ENCODE measurements at regions not wholly inside any gene's neighbourhood (a gene's known extent, or its start where the extent isn't known, plus 50 kb on each side); places are given as distances from the start of the nearest gene placed in this dataset.
"Not testable (repeated sequence)": the region's sequence is repeated elsewhere in the genome, so short reads cannot be mapped to it uniquely, and the experiment has no call there.

DNA sequence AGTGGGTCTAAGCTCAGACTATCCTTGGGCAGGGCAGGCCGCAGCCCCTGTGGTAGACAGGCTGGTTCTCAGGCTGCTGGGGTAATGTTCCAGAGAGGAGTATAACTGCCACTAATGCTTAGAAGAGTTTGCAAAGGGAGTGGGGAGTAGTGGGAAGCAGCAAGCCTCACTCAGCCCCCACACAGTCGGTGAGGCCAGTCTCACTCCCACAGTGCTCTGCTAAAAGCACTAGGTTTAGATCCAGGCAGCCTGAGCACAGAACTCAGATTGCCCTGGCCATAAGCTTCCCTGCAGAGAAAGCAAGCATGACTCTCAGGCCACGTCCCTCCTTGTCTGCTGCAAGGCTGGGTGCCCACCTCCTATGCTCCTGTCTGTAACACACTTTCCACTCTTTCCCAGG is 69.4 kb upstream of the HCN1 start:
- H3K9me3 ChIP-seq (ENCODE audit: low read depth) = no peaks in the 10 kb centered on the region
- H3K36me3 ChIP-seq (replicated peaks; ENCODE audit: insufficient read depth, low read depth) = no peaks in the 10 kb centered on the region
- no peaks in the 10 kb centered on the region for H3K27me3 ChIP-seq
- H3K4me2 ChIP-seq = no peak overlapping the region
- no peaks in the 10 kb centered on the region for H3K9me2 ChIP-seq (replicated peaks; ENCODE audit: insufficient read depth)
- H3K27ac ChIP-seq = no peak overlapping the region
- TF ChIP-seq EZH2phosphoT487 (IDR thresholded peaks at IDR 0.05; ENCODE audit: low read depth, severe bottlenecking, unreplicated experiment) (no peak), EZH2 (IDR thresholded peaks at IDR 0.05; ENCODE audit: borderline replicate concordance) (no peak)
- TF ChIP-seq, protein P1, sequence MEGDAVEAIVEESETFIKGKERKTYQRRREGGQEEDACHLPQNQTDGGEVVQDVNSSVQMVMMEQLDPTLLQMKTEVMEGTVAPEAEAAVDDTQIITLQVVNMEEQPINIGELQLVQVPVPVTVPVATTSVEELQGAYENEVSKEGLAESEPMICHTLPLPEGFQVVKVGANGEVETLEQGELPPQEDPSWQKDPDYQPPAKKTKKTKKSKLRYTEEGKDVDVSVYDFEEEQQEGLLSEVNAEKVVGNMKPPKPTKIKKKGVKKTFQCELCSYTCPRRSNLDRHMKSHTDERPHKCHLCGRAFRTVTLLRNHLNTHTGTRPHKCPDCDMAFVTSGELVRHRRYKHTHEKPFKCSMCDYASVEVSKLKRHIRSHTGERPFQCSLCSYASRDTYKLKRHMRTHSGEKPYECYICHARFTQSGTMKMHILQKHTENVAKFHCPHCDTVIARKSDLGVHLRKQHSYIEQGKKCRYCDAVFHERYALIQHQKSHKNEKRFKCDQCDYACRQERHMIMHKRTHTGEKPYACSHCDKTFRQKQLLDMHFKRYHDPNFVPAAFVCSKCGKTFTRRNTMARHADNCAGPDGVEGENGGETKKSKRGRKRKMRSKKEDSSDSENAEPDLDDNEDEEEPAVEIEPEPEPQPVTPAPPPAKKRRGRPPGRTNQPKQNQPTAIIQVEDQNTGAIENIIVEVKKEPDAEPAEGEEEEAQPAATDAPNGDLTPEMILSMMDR (IDR thresholded peaks at IDR 0.05; ENCODE audit: poor library complexity) = no peak
- 78% methylated on average over 3 of the region's 3 CpGs for WGBS (ENCODE audit: low lambda C conversion rate, missing lambda C conversion rate)
- no peak overlapping the region for H2AFZ ChIP-seq
- no peaks in the 10 kb centered on the region for H4K20me1 ChIP-seq (ENCODE audit: insufficient read depth, poor library complexity, severe bottlenecking)
- no peaks in the 10 kb centered on the region for H3K4me1 ChIP-seq (ENCODE audit: insufficient read depth)
- no peak overlapping the region for H3K4me3 ChIP-seq
- DNase-seq (ENCODE audit: low spot score) = no peak
- no peaks in the 10 kb centered on the region for H3K79me2 ChIP-seq

DNA sequence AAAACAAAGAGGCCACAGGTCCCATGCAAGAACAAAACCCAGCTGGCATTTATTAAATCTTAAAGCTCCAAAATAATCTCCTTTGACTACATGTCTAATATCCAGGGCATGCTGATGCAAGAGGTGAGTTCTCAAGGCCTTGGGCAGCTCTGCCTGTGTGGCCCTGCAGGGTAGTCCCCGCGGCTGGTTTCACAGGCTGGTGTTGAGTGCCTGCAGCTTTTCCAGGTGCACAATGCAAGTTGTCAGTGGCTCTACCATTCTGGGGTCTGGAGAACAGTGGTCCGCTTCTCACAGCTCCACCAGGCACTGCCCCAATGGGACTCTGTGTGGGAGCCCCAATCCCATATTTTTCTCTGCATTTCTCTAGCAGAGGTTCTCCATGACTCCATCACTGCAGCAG is 54.4 kb upstream of the HCN1 start:
- Histone ChIP-seq H4K20me1 (ENCODE audit: insufficient read depth, poor library complexity, severe bottlenecking) (no peaks in the 10 kb centered on the region), H3K9me3 (ENCODE audit: low read depth) (no peaks in the 10 kb centered on the region), H3K4me2 (no peak overlapping the region), H3K4me3 (no peak overlapping the region), H3K9me2 (replicated peaks; ENCODE audit: insufficient read depth) (no peaks in the 10 kb centered on the region), H2AFZ (no peak overlapping the region), H3K27ac (no peak overlapping the region), H3K27me3 (no peaks in the 10 kb centered on the region), H3K4me1 (ENCODE audit: insufficient read depth) (no peaks in the 10 kb centered on the region), H3K79me2 (no peaks in the 10 kb centered on the region), H3K36me3 (replicated peaks; ENCODE audit: insufficient read depth, low read depth) (no peaks in the 10 kb centered on the region)
- no peak for TF ChIP-seq EZH2 (IDR thresholded peaks at IDR 0.05; ENCODE audit: borderline replicate concordance)
- TF ChIP-seq, protein P1 (IDR thresholded peaks at IDR 0.05; ENCODE audit: poor library complexity) = no peak
- no peak for TF ChIP-seq EZH2phosphoT487 (IDR thresholded peaks at IDR 0.05; ENCODE audit: low read depth, severe bottlenecking, unreplicated experiment)
- 97% methylated on average over 3 of the region's 3 CpGs for WGBS (ENCODE audit: low lambda C conversion rate, missing lambda C conversion rate)
- DNase-seq (ENCODE audit: low spot score) = no peak

DNA sequence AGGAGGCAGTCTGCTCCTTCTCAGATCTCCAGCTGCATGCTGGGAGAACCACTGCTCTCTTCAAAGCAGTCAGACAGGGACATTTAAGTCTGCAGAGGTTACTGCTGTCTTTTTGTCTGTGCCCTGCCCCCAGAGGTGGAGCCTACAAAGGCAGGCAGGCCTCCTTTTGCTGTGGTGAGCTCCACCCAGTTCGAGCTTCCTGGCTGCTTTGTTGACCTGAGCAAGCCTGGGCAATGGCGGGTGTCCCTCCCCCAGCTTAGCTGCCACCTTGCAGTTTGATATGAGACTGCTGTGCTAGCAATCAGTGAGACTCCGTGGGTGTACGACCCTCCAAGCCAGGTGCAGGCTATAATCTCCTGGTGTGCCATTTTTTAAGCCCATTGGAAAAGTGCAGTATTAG is 52.3 kb upstream of the HCN1 start:
- not testable (repeated sequence) for H3K4me1 ChIP-seq (ENCODE audit: insufficient read depth); H3K9me2 ChIP-seq (replicated peaks; ENCODE audit: insufficient read depth); DNase-seq (ENCODE audit: low spot score); H3K36me3 ChIP-seq (replicated peaks; ENCODE audit: insufficient read depth, low read depth); H4K20me1 ChIP-seq (ENCODE audit: insufficient read depth, poor library complexity, severe bottlenecking); H3K4me3 ChIP-seq; H3K27ac ChIP-seq; H3K9me3 ChIP-seq (ENCODE audit: low read depth); H3K79me2 ChIP-seq; H3K4me2 ChIP-seq; H3K27me3 ChIP-seq; H2AFZ ChIP-seq
- 74% methylated on average over 4 of the region's 4 CpGs for WGBS (ENCODE audit: low lambda C conversion rate, missing lambda C conversion rate)

Data from hepatocyte (in vitro differentiated cells).